Endodermal cell (in vitro differentiated cells): ENCODE measurements at regions not wholly inside any gene's neighbourhood (a gene's known extent, or its start where the extent isn't known, plus 50 kb on each side); places are given as distances from the start of the nearest gene placed in this dataset.

Source experiments
- DNase-seq: peaks from one replicate; pipeline ENCODE4 v3.0.0-alpha.2; 2017
- H3K27ac ChIP-seq: 2 replicates; pipeline ENCODE4 v1.5.1; 2013; ENCODE audit warnings: mild to moderate bottlenecking, low read depth, low read length, moderate library complexity
- H3K27me3 ChIP-seq: 2 replicates; pipeline ENCODE4 v1.6.1; 2013; ENCODE audit warnings: mild to moderate bottlenecking, low read length, moderate library complexity; ENCODE audit not compliant: insufficient read depth, control insufficient read depth, poor library complexity, severe bottlenecking
- H3K36me3 ChIP-seq: 2 replicates; pipeline ENCODE4 v1.7.0; 2013; ENCODE audit warnings: mild to moderate bottlenecking, low read length, moderate library complexity; ENCODE audit not compliant: control insufficient read depth, insufficient read depth
- H3K4me1 ChIP-seq: one replicate; pipeline ENCODE4 v1.7.0; 2013; ENCODE audit warnings: low read length; ENCODE audit not compliant: control insufficient read depth, insufficient read depth
- H3K4me3 ChIP-seq: 2 replicates; pipeline ENCODE4 v1.5.1; 2013; ENCODE audit warnings: mild to moderate bottlenecking, low read length, moderate library complexity
- H3K9ac ChIP-seq: 2 replicates; pipeline ENCODE4 v1.6.1; 2013; ENCODE audit warnings: mild to moderate bottlenecking, low read length, moderate library complexity; ENCODE audit not compliant: poor library complexity, severe bottlenecking; ENCODE audit errors: extremely low read depth
- H3K9me3 ChIP-seq: 2 replicates; pipeline ENCODE4 v1.6.1; 2013; ENCODE audit warnings: mild to moderate bottlenecking, low read length, moderate library complexity; ENCODE audit not compliant: control insufficient read depth
- H3K27ac Mint-ChIP-seq: 2 replicates; pipeline ENCODE4 v1.8.0; 2020; ENCODE audit warnings: mixed read lengths
- H3K27me3 Mint-ChIP-seq: 2 replicates; pipeline ENCODE4 v1.8.0; 2021; ENCODE audit warnings: mild to moderate bottlenecking, mixed read lengths; ENCODE audit not compliant: insufficient read depth
- H3K36me3 Mint-ChIP-seq: 2 replicates; pipeline ENCODE4 v1.8.0; 2020; ENCODE audit warnings: low read depth, mixed read lengths
- H3K4me1 Mint-ChIP-seq: 2 replicates; pipeline ENCODE4 v1.8.0; 2020; ENCODE audit warnings: mixed read lengths
- H3K4me3 Mint-ChIP-seq: 2 replicates; pipeline ENCODE4 v1.8.0; 2020; ENCODE audit warnings: mild to moderate bottlenecking, moderate library complexity, mixed read lengths
- H3K9me3 Mint-ChIP-seq: 2 replicates; pipeline ENCODE4 v1.8.0; 2020; ENCODE audit warnings: mild to moderate bottlenecking, mixed read lengths
- WGBS, 2 experiments: methylation state at CpG; one replicate each; pipeline versions ENCODE4 v1.1.5 to v1.1.7; 2013; ENCODE audit warnings: missing lambda C conversion rate in 2 of 2, mixed read lengths in 1 of 2; ENCODE audit not compliant: insufficient coverage in 1 of 2, insufficient read length in 1 of 2; 5-methylcytosine and 5-hydroxymethylcytosine counted together
- TF ChIP-seq, protein P1 (sequence below): fragments of 200-600 bp; sonication (generic); conservative IDR thresholded peaks from 2 replicates; pipeline ENCODE4 v1.5.0; 2021; ENCODE audit warnings: antibody characterized with exemption, mild to moderate bottlenecking

DNA sequence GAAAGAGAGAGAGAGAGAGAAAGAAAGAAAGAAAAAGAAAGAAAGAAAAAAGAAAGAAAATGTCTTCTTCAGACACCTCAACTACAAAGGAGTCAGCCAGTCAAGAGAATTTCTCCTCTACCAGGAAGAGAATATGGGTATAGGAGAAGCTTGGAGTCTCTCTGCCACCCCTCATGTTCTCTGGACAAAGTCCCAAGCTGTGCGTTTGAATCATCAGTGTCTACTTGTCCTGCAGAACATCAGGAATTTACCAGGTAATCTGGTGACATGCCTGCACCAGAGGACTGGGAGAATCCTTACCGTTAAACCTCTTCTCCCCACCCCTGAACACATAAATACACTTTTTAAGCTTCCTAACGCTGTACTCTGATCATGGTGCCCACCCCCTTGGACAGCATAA lies 119.5 kb downstream of the TM9SF2 start:
- Mint-ChIP-seq H3K9me3 (peaks cover 5% of the 10 kb centered on the region), H3K27me3 (peaks cover 16% of the 10 kb centered on the region), H3K36me3 (peaks cover 2% of the 10 kb centered on the region), H3K27ac (no peak overlapping the region), H3K4me3 (no peak overlapping the region), H3K4me1 (peaks cover 18% of the 10 kb centered on the region)
- Histone ChIP-seq H3K27ac (no peak overlapping the region), H3K4me1 (no peaks in the 10 kb centered on the region), H3K4me3 (no peak overlapping the region), H3K36me3 (no peaks in the 10 kb centered on the region), H3K27me3 (no peaks in the 10 kb centered on the region), H3K9me3 (no peaks in the 10 kb centered on the region), H3K9ac (no peak overlapping the region)
- TF ChIP-seq, protein P1, sequence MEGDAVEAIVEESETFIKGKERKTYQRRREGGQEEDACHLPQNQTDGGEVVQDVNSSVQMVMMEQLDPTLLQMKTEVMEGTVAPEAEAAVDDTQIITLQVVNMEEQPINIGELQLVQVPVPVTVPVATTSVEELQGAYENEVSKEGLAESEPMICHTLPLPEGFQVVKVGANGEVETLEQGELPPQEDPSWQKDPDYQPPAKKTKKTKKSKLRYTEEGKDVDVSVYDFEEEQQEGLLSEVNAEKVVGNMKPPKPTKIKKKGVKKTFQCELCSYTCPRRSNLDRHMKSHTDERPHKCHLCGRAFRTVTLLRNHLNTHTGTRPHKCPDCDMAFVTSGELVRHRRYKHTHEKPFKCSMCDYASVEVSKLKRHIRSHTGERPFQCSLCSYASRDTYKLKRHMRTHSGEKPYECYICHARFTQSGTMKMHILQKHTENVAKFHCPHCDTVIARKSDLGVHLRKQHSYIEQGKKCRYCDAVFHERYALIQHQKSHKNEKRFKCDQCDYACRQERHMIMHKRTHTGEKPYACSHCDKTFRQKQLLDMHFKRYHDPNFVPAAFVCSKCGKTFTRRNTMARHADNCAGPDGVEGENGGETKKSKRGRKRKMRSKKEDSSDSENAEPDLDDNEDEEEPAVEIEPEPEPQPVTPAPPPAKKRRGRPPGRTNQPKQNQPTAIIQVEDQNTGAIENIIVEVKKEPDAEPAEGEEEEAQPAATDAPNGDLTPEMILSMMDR, result no peak
- WGBS, 2 experiments, result 92 to 93% methylated on average over 3 of the region's 3 CpGs
- DNase-seq, result no peak

DNA sequence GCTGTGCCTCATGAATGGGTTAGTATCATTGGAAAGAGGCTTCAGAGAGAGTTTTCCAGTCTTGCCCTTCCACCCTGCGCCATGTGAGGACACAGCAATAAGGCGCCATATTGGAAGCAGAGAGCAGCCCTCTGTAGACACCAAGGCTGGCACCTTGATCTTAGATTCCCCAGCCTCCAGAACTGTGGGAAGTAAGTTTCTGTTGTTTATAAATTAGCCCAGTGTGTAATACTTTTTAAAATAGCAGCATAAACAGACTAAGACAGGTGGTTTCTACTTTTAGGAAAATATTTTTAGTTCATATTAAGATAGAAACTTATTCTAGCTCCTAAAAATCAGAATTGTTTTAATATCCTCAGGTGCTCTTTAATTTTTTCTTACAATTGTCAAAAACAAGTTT lies 117.9 kb downstream of the TM9SF2 start:
- H3K9me3 Mint-ChIP-seq, result peaks cover 2% of the 10 kb centered on the region
- H3K27ac Mint-ChIP-seq, result no peak overlapping the region
- TF ChIP-seq, protein P1, result no peak
- Histone ChIP-seq H3K9ac (no peak overlapping the region), H3K27me3 (no peaks in the 10 kb centered on the region), H3K27ac (no peak overlapping the region), H3K9me3 (no peaks in the 10 kb centered on the region), H3K36me3 (no peaks in the 10 kb centered on the region), H3K4me1 (no peaks in the 10 kb centered on the region), H3K4me3 (no peak overlapping the region)
- H3K27me3 Mint-ChIP-seq, result peaks cover 8% of the 10 kb centered on the region
- WGBS, 2 experiments, result 81 to 100% methylated on average over 2 of the region's 2 CpGs
- DNase-seq, result no peak
- H3K4me1 Mint-ChIP-seq, result peaks cover 5% of the 10 kb centered on the region
- H3K36me3 Mint-ChIP-seq, result peaks cover 2% of the 10 kb centered on the region
- no peak overlapping the region for H3K4me3 Mint-ChIP-seq

DNA sequence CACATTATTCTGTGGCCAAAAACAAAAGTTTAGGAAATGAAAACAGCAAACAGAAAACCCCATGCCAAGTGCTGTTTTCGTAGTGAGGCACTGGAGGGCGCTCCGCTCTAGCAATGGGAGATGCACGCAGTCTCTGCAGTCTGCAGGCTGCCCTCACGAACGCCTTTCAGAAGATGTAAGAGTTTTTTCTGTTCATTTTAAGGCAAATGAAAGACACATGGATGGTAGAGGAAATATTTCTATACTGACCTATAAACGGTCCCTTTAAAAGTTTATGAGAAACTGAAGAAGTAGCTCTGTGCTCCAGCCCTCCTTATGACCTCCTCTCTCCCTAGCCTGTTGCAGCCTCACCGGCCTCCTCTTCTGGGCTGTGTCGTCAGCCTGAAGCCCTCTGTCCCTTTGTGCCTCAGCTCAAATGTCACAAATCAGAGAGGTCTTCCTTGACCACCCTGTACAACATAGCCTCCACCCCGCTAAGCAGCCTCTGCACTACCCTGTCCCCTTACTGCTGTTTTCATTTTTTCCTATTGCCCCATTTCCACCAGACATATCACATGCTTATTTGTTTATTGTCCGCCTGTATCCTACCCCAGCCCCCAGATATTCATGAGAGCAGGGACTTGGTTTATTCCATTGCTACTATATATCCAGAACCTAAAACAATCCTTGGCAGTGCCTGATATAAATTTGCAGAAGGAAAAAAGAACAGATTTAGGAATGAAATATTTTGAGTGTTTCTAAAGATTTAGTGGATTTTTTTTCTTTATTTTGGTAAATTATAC lies 116.4 kb downstream of the TM9SF2 start:
- Histone ChIP-seq H3K9ac (no peak overlapping the region), H3K4me3 (no peak overlapping the region), H3K9me3 (no peaks in the 10 kb centered on the region), H3K4me1 (no peaks in the 10 kb centered on the region), H3K27me3 (no peaks in the 10 kb centered on the region), H3K27ac (no peak overlapping the region), H3K36me3 (no peaks in the 10 kb centered on the region)
- H3K27me3 Mint-ChIP-seq, result peaks cover 4% of the 10 kb centered on the region
- peak; percentile 85 for DNase-seq
- no peak overlapping the region for H3K4me3 Mint-ChIP-seq
- H3K9me3 Mint-ChIP-seq, result no peaks in the 10 kb centered on the region
- 34 to 66% methylated on average over 5 to 11 of the region's 11 CpGs for WGBS, 2 experiments
- H3K4me1 Mint-ChIP-seq, result peaks cover 12% of the 10 kb centered on the region
- no peak overlapping the region for H3K27ac Mint-ChIP-seq
- TF ChIP-seq, protein P1, result peak; percentile 95
- no peaks in the 10 kb centered on the region for H3K36me3 Mint-ChIP-seq
